M059J (cell line): ENCODE measurements at regions not wholly inside any gene's neighbourhood (a gene's known extent, or its start where the extent isn't known, plus 50 kb on each side); places are given as distances from the start of the nearest gene placed in this dataset.

ENCODE experiments used
- DNase-seq: peaks from one replicate; pipeline ENCODE4 v3.0.0-alpha.2; 2012; ENCODE audit warnings: low read depth

DNA sequence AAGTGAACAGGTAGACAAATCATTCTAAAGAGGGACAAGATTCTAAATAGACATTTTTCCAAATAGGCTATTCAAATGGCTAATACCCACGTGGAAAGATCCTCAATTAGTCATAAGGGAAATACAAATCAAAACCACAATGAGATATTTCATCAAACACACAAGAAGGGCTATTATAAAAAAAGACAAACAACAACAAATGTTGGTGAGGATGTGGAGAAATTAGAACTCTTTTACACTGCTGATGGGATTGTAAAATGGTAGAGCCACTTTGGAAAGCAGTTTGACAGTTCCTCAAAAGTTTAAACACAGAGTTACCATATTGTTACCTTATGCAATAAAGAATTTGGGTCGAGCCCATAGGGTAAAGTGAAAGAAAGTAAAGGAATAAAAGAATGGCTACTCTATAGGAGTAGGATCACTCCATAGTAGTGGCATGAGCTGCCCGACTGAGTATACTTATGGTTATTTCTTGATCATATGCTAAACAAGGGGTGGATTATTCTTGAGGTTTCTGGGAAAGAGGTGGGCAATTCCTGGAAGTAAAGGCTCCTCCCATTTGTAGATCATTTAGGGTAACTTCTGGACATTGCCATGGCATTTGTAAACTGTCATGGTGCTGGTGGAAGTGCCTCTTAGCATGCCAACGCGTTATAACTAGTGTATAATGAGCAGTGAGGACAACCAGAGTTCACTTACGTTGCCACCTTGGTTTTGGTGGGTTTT, 58.9 kb upstream of the FAM9C start:
- DNase-seq: no peak

DNA sequence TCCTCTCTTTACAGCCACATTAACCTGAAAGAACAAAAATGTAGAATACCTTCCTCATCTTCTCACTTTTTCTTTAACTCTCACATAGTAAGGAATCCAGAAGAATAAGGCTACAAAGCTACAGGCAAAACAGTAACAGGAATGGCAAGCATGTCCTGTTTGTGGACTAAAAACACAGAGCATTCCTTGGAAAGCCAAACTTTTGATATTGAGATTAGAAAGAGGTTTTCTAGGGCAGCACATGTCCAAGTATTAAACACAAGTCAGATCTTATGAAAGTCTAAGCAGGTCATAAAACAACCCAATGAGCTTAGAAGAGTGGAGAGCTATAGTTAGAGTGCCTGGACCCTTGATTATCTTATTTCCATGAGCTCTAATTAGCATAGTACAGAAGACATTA, 58.2 kb upstream of the FAM9C start:
- peak; percentile 38 for DNase-seq

DNA sequence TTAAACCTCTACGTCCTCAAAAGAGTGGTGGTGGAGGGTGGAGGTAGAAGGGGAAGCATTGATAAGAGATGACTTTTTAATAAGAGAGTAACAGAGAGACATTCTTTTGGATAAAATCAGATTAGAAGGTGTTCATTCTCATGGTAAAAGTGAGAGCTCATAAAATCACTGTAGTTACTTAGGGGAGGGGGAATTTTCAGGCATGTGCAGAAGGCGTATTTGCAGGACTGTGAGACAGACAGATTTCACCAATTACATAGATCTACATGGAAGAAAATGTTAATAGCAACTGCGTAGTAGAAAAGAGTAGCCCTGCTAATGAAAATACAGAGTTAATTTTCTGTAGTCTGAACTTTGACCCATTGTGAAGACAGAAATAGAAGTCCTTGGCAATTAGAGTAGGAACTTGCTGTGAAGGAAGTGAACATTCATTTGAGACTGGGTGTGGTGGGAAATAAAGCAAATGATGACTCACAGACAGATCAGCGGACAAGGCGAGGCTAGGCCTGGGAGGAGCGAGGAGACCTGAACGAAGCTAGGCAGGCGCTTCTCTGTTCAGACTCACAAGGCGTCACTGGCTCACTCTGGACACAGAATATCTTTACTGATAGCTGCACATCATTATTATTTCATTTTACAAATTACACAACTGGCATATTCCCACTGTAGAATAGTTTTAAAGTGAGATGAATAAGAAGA, 57.2 kb upstream of the FAM9C start:
- DNase-seq: peak; percentile 90

DNA sequence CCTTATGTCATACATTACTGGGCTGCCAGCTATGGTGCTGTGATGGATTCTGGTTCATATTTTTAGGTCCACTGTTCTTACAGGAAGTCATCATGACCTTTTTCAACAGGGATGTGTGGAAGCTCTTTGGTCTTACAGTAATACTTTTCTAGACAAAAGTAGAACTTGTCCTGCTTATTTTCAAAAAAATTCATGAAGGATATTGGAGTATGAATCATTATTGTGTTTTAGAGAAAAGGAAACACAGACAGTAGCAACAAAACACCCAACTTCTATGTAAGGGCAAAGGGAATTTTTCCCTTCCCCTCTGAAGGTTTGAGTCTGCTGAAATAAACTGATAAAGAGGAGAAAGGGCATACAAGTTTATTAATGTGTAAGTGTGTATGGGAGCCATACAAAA, 54.7 kb upstream of the FAM9C start:
- DNase-seq: no peak

DNA sequence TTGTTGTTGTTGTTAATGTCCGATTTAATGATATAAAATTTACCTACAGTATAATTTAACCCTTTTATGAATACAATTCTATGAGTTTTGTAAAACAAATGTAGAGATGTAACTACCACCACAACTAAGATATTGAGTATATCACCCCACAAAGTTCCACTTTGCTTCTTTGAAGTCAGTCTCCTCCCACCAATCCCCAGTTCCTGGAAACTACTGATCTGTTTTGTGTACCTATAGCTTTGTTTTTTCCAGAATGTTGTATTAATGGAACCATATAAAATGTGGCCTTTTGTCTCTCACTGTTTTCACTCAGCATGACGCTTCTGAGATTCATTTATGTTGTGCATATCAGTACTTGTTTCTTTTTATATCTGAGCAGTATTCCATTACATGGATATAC, 52.3 kb upstream of the FAM9C start:
- no peak for DNase-seq

DNA sequence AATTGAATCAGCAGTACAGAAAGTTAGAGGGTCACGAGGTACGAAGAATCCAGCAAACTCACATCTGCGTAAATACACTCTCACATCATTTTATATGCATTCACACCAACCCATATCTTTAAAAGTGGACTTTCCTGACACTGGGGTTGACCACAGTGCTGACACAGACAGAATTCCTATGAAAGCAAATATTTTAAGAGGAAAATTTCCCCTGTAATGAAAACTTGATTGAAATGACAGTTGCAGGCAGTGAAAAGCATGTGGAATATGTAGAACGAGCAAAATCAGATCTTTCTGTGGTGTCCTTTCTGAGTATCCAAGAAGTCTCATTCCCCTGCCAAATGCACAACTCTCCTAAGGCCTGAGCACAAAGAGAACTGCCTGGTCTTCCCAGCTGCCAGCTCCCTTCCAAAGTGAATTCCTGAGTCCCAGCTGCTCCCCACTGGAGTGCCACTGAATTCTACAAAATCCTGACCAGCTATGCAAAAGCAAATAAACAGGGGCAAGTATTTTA, 50.5 kb upstream of the FAM9C start:
- no peak for DNase-seq

DNA sequence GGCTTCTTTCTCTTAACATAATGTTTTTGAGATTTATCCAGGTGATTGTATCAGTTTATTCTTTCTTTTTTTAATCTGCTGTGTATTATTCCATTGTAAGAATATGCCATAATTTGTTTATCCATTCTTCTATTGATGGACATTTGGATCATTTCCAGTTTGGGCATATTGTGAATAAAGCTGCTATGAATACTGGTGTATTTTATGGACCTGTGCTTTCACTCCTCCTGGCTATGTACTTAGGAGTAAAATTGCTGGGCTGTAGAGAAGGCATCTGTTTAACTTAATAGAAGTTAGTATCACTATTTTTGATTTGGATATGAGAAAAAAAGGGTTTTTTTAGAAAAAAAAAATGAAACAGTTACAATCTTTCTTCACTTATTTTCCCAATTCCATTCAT, 50.0 kb upstream of the FAM9C start:
- no peak for DNase-seq
